H1 (cell line): ENCODE measurements at regions not wholly inside any gene's neighbourhood (a gene's known extent, or its start where the extent isn't known, plus 50 kb on each side); places are given as distances from the start of the nearest gene placed in this dataset.

Experiments used
- CTCF ChIP-seq, 3 experiments: IDR thresholded peaks; 1 replicate in 2 of 3; 2 replicates in 1 of 3; pipeline versions ENCODE4 v1.5.1 to v1.6.1; 2011; ENCODE audit warnings: low read length in 3 of 3, mild to moderate bottlenecking in 3 of 3, inconsistent platforms in 2 of 3, low read depth in 1 of 3, moderate library complexity in 1 of 3; ENCODE audit not compliant: insufficient read depth in 1 of 3; ENCODE audit errors: control extremely low read depth in 1 of 3
- EZH2 ChIP-seq: fragments of 200-600 bp; sonication (generic); IDR thresholded peaks from 2 replicates; pipeline ENCODE4 v1.7.1; 2012; ENCODE audit warnings: low read depth, mild to moderate bottlenecking, moderate library complexity, low read length, inconsistent platforms; ENCODE audit not compliant: severe bottlenecking
- HDAC2 ChIP-seq, 2 experiments: fragments of 300-600 bp in 1 of 2; sonication (generic) in 1 of 2; IDR thresholded peaks; 2 replicates each; pipeline ENCODE4 v1.6.1; 2011 to 2012; ENCODE audit warnings: low read depth in 2 of 2, low read length in 2 of 2, mild to moderate bottlenecking in 2 of 2, moderate library complexity in 2 of 2, borderline replicate concordance in 1 of 2, inconsistent platforms in 1 of 2
- MAFK ChIP-seq: IDR thresholded peaks from 2 replicates; pipeline ENCODE4 v1.6.1; 2012; ENCODE audit warnings: low read depth, mild to moderate bottlenecking, improper control_type of control experiment, low read length
- MAX ChIP-seq: IDR thresholded peaks from 2 replicates; pipeline ENCODE4 v1.6.1; 2012; ENCODE audit warnings: inconsistent platforms
- POLR2AphosphoS5 ChIP-seq: IDR thresholded peaks from 2 replicates; pipeline ENCODE4 v1.6.1; 2011; ENCODE audit warnings: low read depth, low read length

- TF ChIP-seq CTCF (IDR thresholded peaks at IDR 0.05; ENCODE audit: control extremely low read depth in 1 of 3, insufficient read depth in 1 of 3, low read depth in 1 of 3, low read length in 3 of 3) (no peak), MAX (no peak), HDAC2 (IDR thresholded peaks at IDR 0.05; ENCODE audit: borderline replicate concordance in 1 of 2, low read depth in 2 of 2, low read length in 2 of 2) (no peak), POLR2AphosphoS5 (no peak), EZH2 (no peak), MAFK (no peak)
These were observed 293.4 kb downstream of the ADGRL2 start for GRCh38 chr1:82094136-82094535.
